ENCODE measurements at regions not wholly inside any gene's neighbourhood (a gene's known extent, or its start where the extent isn't known, plus 50 kb on each side); places are given as distances from the start of the nearest gene placed in this dataset.
"Not testable (repeated sequence)": the region's sequence is repeated elsewhere in the genome, so short reads cannot be mapped to it uniquely, and the experiment has no call there.

DNA sequence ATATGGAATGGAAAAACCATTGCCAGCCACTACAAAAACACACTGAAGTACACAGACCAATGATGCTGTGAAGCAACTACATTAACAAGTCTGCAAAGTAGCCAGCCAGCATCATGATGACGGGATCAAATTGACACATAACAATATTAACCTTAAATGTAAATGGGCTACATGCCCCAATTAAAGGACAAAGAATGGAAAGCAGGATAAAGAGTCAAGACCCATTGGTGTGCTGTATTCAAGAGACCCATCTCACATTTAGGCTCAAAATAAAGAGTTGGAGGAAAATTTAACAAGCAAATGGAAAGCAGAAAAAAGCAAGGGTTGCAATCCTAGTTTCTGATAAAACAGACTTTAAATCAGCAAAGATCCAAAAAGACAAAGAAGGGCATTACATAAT, 188.5 kb upstream of the HAND2 start:
- TF ChIP-seq CTCF, POLR2A, POLR2AphosphoS5 (IDR thresholded peaks at IDR 0.05): not testable (repeated sequence)
